HCT116 (cell line): ENCODE measurements at regions not wholly inside any gene's neighbourhood (a gene's known extent, or its start where the extent isn't known, plus 50 kb on each side); places are given as distances from the start of the nearest gene placed in this dataset.

Source experiments
- CEBPB ChIP-seq: IDR thresholded peaks from 2 replicates; pipeline ENCODE4 v1.6.1; 2012; ENCODE audit warnings: low read depth
- CTCF ChIP-seq, 3 experiments: fragments of 200-600 bp in 1 of 3; sonication (generic) in 1 of 3; IDR thresholded peaks in 2 of 3; conservative IDR thresholded peaks in 1 of 3; 2 replicates each; pipeline ENCODE4 v1.5.1; 2012 to 2017; ENCODE audit warnings: low read depth in 2 of 3, low read length in 2 of 3, antibody characterized with exemption in 1 of 3, borderline replicate concordance in 1 of 3, control low read depth in 1 of 3, mild to moderate bottlenecking in 1 of 3, mixed read lengths in 1 of 3, mixed run types in 1 of 3, moderate library complexity in 1 of 3; ENCODE audit not compliant: insufficient read depth in 1 of 3
- EZH2 ChIP-seq: fragments of 200-600 bp; sonication (generic); IDR thresholded peaks from 2 replicates; pipeline ENCODE4 v1.6.1; 2017; ENCODE audit warnings: antibody characterized with exemption, mixed run types
- MAX ChIP-seq: IDR thresholded peaks from 2 replicates; pipeline ENCODE4 v1.6.1; 2012
- POLR2AphosphoS5 ChIP-seq: IDR thresholded peaks from 2 replicates; pipeline ENCODE4 v1.6.1; 2011; ENCODE audit warnings: mild to moderate bottlenecking, low read depth, low read length, moderate library complexity
- RAD21 ChIP-seq: IDR thresholded peaks from 2 replicates; pipeline ENCODE4 v1.6.1; 2012; ENCODE audit warnings: low read depth, mild to moderate bottlenecking
- REST ChIP-seq: IDR thresholded peaks from 2 replicates; pipeline ENCODE4 v1.6.1; 2012; ENCODE audit warnings: low read depth
- ZFX ChIP-seq: fragments of 450-650 bp; IDR thresholded peaks from 2 replicates; pipeline ENCODE4 v1.6.1; 2017

GRCh38 chr9:86662890-86663468, 284.3 kb downstream of the GAS1 start:
- TF ChIP-seq MAX (no peak), POLR2AphosphoS5 (no peak), CTCF (IDR thresholded peaks at IDR 0.05 in 2 of 3, conservative IDR thresholded peaks at IDR 0.05 in 1 of 3; ENCODE audit: borderline replicate concordance in 1 of 3, insufficient read depth in 1 of 3, low read depth in 2 of 3, low read length in 2 of 3) (no peak), EZH2 (no peak), ZFX (no peak), RAD21 (no peak), CEBPB (no peak), REST (no peak)
